Endodermal cell (in vitro differentiated cells): ENCODE measurements at regions not wholly inside any gene's neighbourhood (a gene's known extent, or its start where the extent isn't known, plus 50 kb on each side); places are given as distances from the start of the nearest gene placed in this dataset.

ENCODE experiments used
- DNase-seq: peaks from one replicate; pipeline ENCODE4 v3.0.0-alpha.2; 2017
- H3K27ac ChIP-seq: 2 replicates; pipeline ENCODE4 v1.5.1; 2013; ENCODE audit warnings: mild to moderate bottlenecking, low read depth, low read length, moderate library complexity
- H3K27me3 ChIP-seq: 2 replicates; pipeline ENCODE4 v1.6.1; 2013; ENCODE audit warnings: mild to moderate bottlenecking, low read length, moderate library complexity; ENCODE audit not compliant: insufficient read depth, control insufficient read depth, poor library complexity, severe bottlenecking
- H3K36me3 ChIP-seq: 2 replicates; pipeline ENCODE4 v1.7.0; 2013; ENCODE audit warnings: mild to moderate bottlenecking, low read length, moderate library complexity; ENCODE audit not compliant: control insufficient read depth, insufficient read depth
- H3K4me1 ChIP-seq: one replicate; pipeline ENCODE4 v1.7.0; 2013; ENCODE audit warnings: low read length; ENCODE audit not compliant: control insufficient read depth, insufficient read depth
- H3K4me3 ChIP-seq: 2 replicates; pipeline ENCODE4 v1.5.1; 2013; ENCODE audit warnings: mild to moderate bottlenecking, low read length, moderate library complexity
- H3K9ac ChIP-seq: 2 replicates; pipeline ENCODE4 v1.6.1; 2013; ENCODE audit warnings: mild to moderate bottlenecking, low read length, moderate library complexity; ENCODE audit not compliant: poor library complexity, severe bottlenecking; ENCODE audit errors: extremely low read depth
- H3K9me3 ChIP-seq: 2 replicates; pipeline ENCODE4 v1.6.1; 2013; ENCODE audit warnings: mild to moderate bottlenecking, low read length, moderate library complexity; ENCODE audit not compliant: control insufficient read depth
- H3K27ac Mint-ChIP-seq: 2 replicates; pipeline ENCODE4 v1.8.0; 2020; ENCODE audit warnings: mixed read lengths
- H3K27me3 Mint-ChIP-seq: 2 replicates; pipeline ENCODE4 v1.8.0; 2021; ENCODE audit warnings: mild to moderate bottlenecking, mixed read lengths; ENCODE audit not compliant: insufficient read depth
- H3K36me3 Mint-ChIP-seq: 2 replicates; pipeline ENCODE4 v1.8.0; 2020; ENCODE audit warnings: low read depth, mixed read lengths
- H3K4me1 Mint-ChIP-seq: 2 replicates; pipeline ENCODE4 v1.8.0; 2020; ENCODE audit warnings: mixed read lengths
- H3K4me3 Mint-ChIP-seq: 2 replicates; pipeline ENCODE4 v1.8.0; 2020; ENCODE audit warnings: mild to moderate bottlenecking, moderate library complexity, mixed read lengths
- H3K9me3 Mint-ChIP-seq: 2 replicates; pipeline ENCODE4 v1.8.0; 2020; ENCODE audit warnings: mild to moderate bottlenecking, mixed read lengths
- CTCF ChIP-seq: fragments of 200-600 bp; sonication (generic); conservative IDR thresholded peaks from 2 replicates; pipeline ENCODE4 v1.5.0; 2021; ENCODE audit warnings: antibody characterized with exemption, mild to moderate bottlenecking
- WGBS, 2 experiments: methylation state at CpG; one replicate each; pipeline versions ENCODE4 v1.1.5 to v1.1.7; 2013; ENCODE audit warnings: missing lambda C conversion rate in 2 of 2, mixed read lengths in 1 of 2; ENCODE audit not compliant: insufficient coverage in 1 of 2, insufficient read length in 1 of 2; 5-methylcytosine and 5-hydroxymethylcytosine counted together

- TF ChIP-seq CTCF, result no peak
- Histone ChIP-seq H3K4me3 (no peak overlapping the region), H3K9me3 (no peaks in the 10 kb centered on the region), H3K4me1 (no peaks in the 10 kb centered on the region), H3K9ac (no peak overlapping the region), H3K36me3 (no peaks in the 10 kb centered on the region), H3K27me3 (no peaks in the 10 kb centered on the region), H3K27ac (no peak overlapping the region)
- no peaks in the 10 kb centered on the region for H3K4me1 Mint-ChIP-seq
- H3K9me3 Mint-ChIP-seq, result no peaks in the 10 kb centered on the region
- H3K36me3 Mint-ChIP-seq, result no peaks in the 10 kb centered on the region
- H3K27ac Mint-ChIP-seq, result no peak overlapping the region
- 100% methylated on average over 1 of the region's 1 CpG; no CpG with 5 or more reads in 1 of the 2 experiments for WGBS, 2 experiments
- no peak for DNase-seq
- no peaks in the 10 kb centered on the region for H3K27me3 Mint-ChIP-seq
- H3K4me3 Mint-ChIP-seq, result no peak overlapping the region
These were observed 201.5 kb upstream of the ITGA4 start for GRCh38 chr2:181255651-181256050.

- Histone ChIP-seq H3K36me3 (no peaks in the 10 kb centered on the region), H3K4me1 (no peaks in the 10 kb centered on the region), H3K9ac (no peak overlapping the region), H3K4me3 (no peak overlapping the region), H3K27me3 (no peaks in the 10 kb centered on the region), H3K27ac (no peak overlapping the region), H3K9me3 (no peaks in the 10 kb centered on the region)
- Mint-ChIP-seq H3K9me3 (no peaks in the 10 kb centered on the region), H3K4me3 (no peak overlapping the region), H3K36me3 (no peaks in the 10 kb centered on the region), H3K27me3 (no peaks in the 10 kb centered on the region), H3K27ac (no peak overlapping the region), H3K4me1 (no peaks in the 10 kb centered on the region)
- no peak for TF ChIP-seq CTCF
- 88 to 100% methylated on average over 2 of the region's 2 CpGs for WGBS, 2 experiments
- DNase-seq, result no peak
These were observed 198.5 kb upstream of the ITGA4 start for GRCh38 chr2:181258720-181259119.

- Histone ChIP-seq H3K27ac (no peak overlapping the region), H3K9ac (no peak overlapping the region), H3K4me1 (no peaks in the 10 kb centered on the region), H3K36me3 (no peaks in the 10 kb centered on the region), H3K9me3 (no peaks in the 10 kb centered on the region), H3K27me3 (no peaks in the 10 kb centered on the region), H3K4me3 (no peak overlapping the region)
- no peak overlapping the region for H3K27ac Mint-ChIP-seq
- no peaks in the 10 kb centered on the region for H3K27me3 Mint-ChIP-seq
- H3K4me1 Mint-ChIP-seq, result peaks cover 4% of the 10 kb centered on the region
- H3K4me3 Mint-ChIP-seq, result no peak overlapping the region
- no peaks in the 10 kb centered on the region for H3K36me3 Mint-ChIP-seq
- TF ChIP-seq CTCF, result no peak
- no peaks in the 10 kb centered on the region for H3K9me3 Mint-ChIP-seq
- no peak for DNase-seq
These were observed 194.4 kb upstream of the ITGA4 start for GRCh38 chr2:181262782-181263181.
